ENCODE measurements at regions not wholly inside any gene's neighbourhood (a gene's known extent, or its start where the extent isn't known, plus 50 kb on each side); places are given as distances from the start of the nearest gene placed in this dataset.

DNA sequence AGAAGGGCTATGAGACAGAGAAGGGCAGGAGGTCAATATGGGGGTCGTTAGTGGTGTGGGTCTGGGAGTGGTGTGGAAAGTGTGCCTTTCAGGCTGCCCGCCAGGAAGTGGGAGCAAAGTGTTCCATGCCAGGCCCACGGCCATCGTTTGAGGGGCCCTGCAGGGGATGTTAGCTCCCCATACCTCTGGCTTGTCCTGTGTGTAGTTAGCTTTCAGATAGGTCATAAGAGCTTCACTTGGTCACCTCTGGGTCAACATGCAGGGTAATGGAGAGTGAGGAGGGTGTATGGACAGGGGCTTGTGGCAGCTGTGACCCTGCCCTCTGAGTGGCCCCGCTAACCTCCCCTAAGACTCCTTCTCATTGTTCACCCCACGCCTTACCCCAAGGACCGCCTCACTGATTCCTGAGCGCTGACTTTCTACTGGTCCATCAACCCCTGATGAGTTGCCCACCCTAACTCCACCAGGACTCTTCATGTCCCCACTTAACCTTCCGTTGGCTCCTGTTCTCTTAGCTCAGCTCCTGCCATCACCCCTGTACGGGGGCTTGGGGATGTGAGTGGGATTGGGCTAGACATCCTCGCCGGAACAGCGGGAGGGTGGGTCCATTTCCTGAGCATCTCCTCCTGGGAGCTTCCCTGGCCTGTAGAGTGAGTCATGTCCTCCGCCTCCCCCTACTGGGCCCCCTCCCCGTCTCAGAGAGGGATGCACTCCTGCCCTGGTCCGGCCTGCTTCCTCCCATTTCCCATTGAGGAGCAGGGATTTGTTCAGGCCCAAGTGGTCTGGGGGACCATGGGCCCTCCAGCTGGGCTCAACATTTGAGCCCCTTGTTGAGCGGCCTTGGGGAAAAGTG, 125.7 kb downstream of the FGF18 start:
- TF ChIP-seq, protein P1, sequence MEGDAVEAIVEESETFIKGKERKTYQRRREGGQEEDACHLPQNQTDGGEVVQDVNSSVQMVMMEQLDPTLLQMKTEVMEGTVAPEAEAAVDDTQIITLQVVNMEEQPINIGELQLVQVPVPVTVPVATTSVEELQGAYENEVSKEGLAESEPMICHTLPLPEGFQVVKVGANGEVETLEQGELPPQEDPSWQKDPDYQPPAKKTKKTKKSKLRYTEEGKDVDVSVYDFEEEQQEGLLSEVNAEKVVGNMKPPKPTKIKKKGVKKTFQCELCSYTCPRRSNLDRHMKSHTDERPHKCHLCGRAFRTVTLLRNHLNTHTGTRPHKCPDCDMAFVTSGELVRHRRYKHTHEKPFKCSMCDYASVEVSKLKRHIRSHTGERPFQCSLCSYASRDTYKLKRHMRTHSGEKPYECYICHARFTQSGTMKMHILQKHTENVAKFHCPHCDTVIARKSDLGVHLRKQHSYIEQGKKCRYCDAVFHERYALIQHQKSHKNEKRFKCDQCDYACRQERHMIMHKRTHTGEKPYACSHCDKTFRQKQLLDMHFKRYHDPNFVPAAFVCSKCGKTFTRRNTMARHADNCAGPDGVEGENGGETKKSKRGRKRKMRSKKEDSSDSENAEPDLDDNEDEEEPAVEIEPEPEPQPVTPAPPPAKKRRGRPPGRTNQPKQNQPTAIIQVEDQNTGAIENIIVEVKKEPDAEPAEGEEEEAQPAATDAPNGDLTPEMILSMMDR (IDR thresholded peaks at IDR 0.05; ENCODE audit: insufficient read depth, low read length) = no peak
- TF ChIP-seq GABPA (IDR thresholded peaks at IDR 0.05; ENCODE audit: low read depth) = no peak
- TF ChIP-seq, protein P2, sequence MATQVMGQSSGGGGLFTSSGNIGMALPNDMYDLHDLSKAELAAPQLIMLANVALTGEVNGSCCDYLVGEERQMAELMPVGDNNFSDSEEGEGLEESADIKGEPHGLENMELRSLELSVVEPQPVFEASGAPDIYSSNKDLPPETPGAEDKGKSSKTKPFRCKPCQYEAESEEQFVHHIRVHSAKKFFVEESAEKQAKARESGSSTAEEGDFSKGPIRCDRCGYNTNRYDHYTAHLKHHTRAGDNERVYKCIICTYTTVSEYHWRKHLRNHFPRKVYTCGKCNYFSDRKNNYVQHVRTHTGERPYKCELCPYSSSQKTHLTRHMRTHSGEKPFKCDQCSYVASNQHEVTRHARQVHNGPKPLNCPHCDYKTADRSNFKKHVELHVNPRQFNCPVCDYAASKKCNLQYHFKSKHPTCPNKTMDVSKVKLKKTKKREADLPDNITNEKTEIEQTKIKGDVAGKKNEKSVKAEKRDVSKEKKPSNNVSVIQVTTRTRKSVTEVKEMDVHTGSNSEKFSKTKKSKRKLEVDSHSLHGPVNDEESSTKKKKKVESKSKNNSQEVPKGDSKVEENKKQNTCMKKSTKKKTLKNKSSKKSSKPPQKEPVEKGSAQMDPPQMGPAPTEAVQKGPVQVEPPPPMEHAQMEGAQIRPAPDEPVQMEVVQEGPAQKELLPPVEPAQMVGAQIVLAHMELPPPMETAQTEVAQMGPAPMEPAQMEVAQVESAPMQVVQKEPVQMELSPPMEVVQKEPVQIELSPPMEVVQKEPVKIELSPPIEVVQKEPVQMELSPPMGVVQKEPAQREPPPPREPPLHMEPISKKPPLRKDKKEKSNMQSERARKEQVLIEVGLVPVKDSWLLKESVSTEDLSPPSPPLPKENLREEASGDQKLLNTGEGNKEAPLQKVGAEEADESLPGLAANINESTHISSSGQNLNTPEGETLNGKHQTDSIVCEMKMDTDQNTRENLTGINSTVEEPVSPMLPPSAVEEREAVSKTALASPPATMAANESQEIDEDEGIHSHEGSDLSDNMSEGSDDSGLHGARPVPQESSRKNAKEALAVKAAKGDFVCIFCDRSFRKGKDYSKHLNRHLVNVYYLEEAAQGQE (IDR thresholded peaks at IDR 0.05; ENCODE audit: insufficient replicate concordance, low read depth) = no peak

Measured in HL-60 (cell line).